HG03460 (cell line): ENCODE measurements at regions not wholly inside any gene's neighbourhood (a gene's known extent, or its start where the extent isn't known, plus 50 kb on each side); places are given as distances from the start of the nearest gene placed in this dataset.

ENCODE experiments used
- ATAC-seq: cut with Tn5 transposase; IDR thresholded peaks from one replicate; pipeline ENCODE4 v1.9.1; 2021; ENCODE audit not compliant: unreplicated experiment

- no peak for ATAC-seq
Measured at GRCh38 chr2:81703831-81704230, 1399.3 kb upstream of the LRRTM1 start.

- ATAC-seq = no peak
Measured at GRCh38 chr2:81692566-81692965, 1388.0 kb upstream of the LRRTM1 start.

- no peak for ATAC-seq
Measured at GRCh38 chr2:81675641-81676040, 1371.1 kb upstream of the LRRTM1 start.

- no peak for ATAC-seq
Measured at GRCh38 chr2:81672923-81673322, 1368.4 kb upstream of the LRRTM1 start.

- no peak for ATAC-seq
Measured at GRCh38 chr2:81672516-81672915, 1368.0 kb upstream of the LRRTM1 start.

- ATAC-seq = no peak
Measured at GRCh38 chr2:81670885-81671284, 1366.3 kb upstream of the LRRTM1 start.

- no peak for ATAC-seq
Measured at GRCh38 chr2:81661081-81661480, 1356.5 kb upstream of the LRRTM1 start.

GRCh38 chr2:81658227-81658626 is 1353.7 kb upstream of the LRRTM1 start:
- no peak for ATAC-seq

- ATAC-seq = no peak
Measured at GRCh38 chr2:81650048-81650971, 1345.8 kb upstream of the LRRTM1 start.

GRCh38 chr2:81648806-81649205 is 1344.3 kb upstream of the LRRTM1 start:
- ATAC-seq = no peak

- no peak for ATAC-seq
Measured at GRCh38 chr2:81648370-81648769, 1343.8 kb upstream of the LRRTM1 start.

GRCh38 chr2:81647715-81648230 is 1343.2 kb upstream of the LRRTM1 start:
- ATAC-seq = no peak

- no peak for ATAC-seq
Measured at GRCh38 chr2:81645745-81646301, 1341.3 kb upstream of the LRRTM1 start.

GRCh38 chr2:81644189-81644588 is 1339.6 kb upstream of the LRRTM1 start:
- ATAC-seq = no peak

GRCh38 chr2:81624825-81625224 is 1320.3 kb upstream of the LRRTM1 start:
- ATAC-seq = no peak

GRCh38 chr2:81600088-81600487 is 1295.5 kb upstream of the LRRTM1 start:
- ATAC-seq = no peak

GRCh38 chr2:81598453-81598852 is 1293.9 kb upstream of the LRRTM1 start:
- ATAC-seq = no peak

- ATAC-seq = no peak
Measured at GRCh38 chr2:81589406-81589805, 1284.9 kb upstream of the LRRTM1 start.

GRCh38 chr2:81583311-81584108 is 1279.0 kb upstream of the LRRTM1 start:
- ATAC-seq = no peak

GRCh38 chr2:81576713-81577112 is 1272.2 kb upstream of the LRRTM1 start:
- no peak for ATAC-seq

- ATAC-seq = no peak
Measured at GRCh38 chr2:81551040-81551634, 1246.6 kb upstream of the LRRTM1 start.
